DMS153 treated with DMSO at 0.1 percent for 48 hours (cell line): ENCODE measurements at regions not wholly inside any gene's neighbourhood (a gene's known extent, or its start where the extent isn't known, plus 50 kb on each side); places are given as distances from the start of the nearest gene placed in this dataset.

Experiments
- DNase-seq: peaks from one replicate; lab custom pipeline; 2025; ENCODE audit not compliant: unreplicated experiment; lab: John Stamatoyannopoulos, UW

GRCh38 chr6:18335948-18336347 lies 51.2 kb upstream of the RNF144B start:
- no peak for DNase-seq

DNA sequence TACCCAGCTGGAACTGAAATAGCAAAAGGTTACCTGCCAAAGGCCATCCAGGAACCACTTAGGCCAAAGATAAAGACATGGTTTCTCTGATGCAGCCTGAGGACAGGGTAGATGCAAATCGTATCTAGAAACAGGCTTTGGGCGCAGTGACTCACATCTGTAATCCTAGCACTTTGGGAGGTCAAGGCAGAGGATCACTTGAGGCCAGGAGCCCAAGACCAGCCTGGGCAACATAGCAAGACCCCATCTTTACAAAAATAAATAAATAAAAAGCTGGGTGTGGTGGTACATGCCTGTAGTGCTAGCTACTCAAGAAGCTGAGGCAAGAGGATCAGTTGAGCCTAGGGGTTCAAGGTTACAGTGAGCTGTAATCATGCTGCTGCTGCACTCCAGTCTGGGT lies 52.9 kb upstream of the RNF144B start:
- DNase-seq = no peak

- DNase-seq = no peak
These were observed 56.5 kb upstream of the RNF144B start for GRCh38 chr6:18330548-18331081.

GRCh38 chr6:18329776-18330175 lies 57.4 kb upstream of the RNF144B start:
- DNase-seq = no peak

DNA sequence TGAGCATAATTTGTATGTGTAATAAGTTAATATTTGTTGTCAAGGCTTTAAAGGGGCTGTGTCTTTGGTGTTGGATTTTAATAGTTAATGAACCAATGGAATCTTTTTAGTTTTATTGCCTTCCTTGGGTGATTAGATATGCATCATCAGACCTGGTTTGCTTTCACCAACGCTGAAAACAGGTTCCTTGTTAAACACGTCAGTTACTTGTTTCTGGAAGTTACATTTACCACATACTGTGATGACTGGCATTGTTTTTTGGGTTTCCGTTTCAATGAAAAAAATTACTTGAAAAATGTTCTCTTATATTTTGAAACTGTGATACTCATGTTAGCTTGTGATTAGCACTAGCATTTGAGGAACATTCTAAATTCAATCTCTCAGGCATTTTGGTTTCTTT lies 58.6 kb upstream of the RNF144B start:
- no peak for DNase-seq

DNA sequence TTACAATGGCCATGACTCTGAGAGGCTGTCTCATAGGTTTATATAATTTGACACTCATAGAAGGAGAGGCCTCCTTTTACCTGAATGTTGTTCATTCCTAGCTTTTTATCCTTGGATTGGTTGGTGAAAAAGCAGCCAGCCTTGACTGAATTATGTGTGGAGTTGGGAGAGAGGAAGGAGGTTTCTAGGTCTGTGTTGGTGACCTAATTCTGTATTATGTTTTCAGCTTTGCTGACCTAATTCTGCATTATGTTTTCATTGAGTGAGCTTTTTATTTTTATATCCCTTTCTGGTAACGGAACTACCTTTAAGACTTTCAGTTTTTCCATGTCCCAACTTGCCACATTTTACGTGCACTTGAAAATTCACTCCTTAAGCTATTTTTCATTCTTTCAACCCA lies 59.1 kb upstream of the RNF144B start:
- DNase-seq = no peak

DNA sequence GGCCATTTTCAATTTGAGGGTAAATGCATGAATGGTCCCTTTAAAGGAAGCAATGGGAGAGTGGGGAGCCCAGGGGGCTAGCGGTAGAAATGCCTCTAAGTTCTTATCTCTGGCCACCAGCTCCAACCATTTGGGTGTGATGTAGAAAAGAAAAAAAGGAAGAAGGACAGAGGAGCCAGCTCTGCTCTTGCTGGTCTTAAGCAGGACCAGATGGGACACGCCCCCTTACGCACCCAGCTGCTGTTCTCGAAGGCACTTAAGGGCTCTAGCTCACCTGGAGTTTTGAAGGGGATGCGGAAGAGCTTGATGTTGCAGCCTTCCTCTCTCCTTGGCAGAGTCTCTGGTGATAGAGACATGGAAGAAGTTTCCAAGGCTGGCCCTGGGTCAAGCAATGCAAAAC lies 59.5 kb upstream of the RNF144B start:
- DNase-seq = no peak

DNA sequence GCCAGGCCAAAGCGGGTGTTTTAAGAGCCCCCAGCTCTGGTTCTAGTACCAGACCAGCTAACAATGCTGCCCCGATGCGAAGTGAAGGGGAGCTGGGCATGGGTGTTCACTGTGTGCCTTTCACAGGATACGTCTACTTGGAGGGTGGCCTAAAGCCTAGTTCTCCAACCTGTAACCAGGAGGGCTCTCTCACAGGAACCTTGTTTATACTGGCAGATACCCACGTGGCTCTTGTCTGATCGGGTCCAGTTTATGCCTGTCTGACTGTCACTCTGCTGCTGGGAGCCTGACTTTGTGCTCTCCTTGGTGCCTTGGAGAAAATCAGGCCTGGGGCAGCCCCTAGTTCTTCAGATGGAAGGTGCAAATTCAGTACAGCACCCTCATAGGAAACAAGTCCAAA lies 60.2 kb upstream of the RNF144B start:
- no peak for DNase-seq

GRCh38 chr6:18326001-18326400 lies 61.1 kb upstream of the RNF144B start:
- DNase-seq = no peak

DNA sequence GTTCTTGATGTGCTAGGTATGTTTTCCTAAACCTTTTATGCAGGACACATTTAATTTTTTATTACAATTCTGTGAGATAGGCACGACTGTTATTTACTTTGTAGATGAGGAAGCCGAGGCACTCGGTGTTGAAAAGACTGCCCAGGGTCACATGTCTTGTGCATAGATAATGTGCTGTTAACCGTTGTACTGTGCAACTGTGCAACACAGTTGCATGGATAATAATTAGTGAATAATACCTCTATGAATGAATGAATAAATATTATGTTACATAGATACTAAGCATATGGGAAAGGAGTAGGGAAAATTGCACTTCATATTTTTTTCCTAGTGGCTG lies 60.3 kb upstream of the DEK start:
- no peak for DNase-seq

GRCh38 chr6:18323935-18324705 lies 59.8 kb upstream of the DEK start:
- peak; percentile 68 for DNase-seq

- DNase-seq = no peak
These were observed 53.5 kb upstream of the DEK start for GRCh38 chr6:18317850-18318249.

- DNase-seq = no peak
These were observed 50.1 kb upstream of the DEK start for GRCh38 chr6:18314317-18314997.
